Stimulated activated memory B cell treated with anti-CD40 and anti-IgM and Interleukin-4, amounts not matched to agents 10 μg/mL and 1 μg/mL and 100 μg/mL, for 72 hours (primary cell): ENCODE measurements at regions not wholly inside any gene's neighbourhood (a gene's known extent, or its start where the extent isn't known, plus 50 kb on each side); places are given as distances from the start of the nearest gene placed in this dataset.

Experiments used
- ATAC-seq: fragments of 150-1000 bp; cut with Tn5 transposase; 2 replicates; pipeline ENCODE4 v1.10.0; 2021
- H3K27ac Mint-ChIP-seq: one replicate; pipeline ENCODE4 v1.8.0; 2022; ENCODE audit warnings: mild to moderate bottlenecking, mixed read lengths
- H3K27me3 Mint-ChIP-seq: one replicate; pipeline ENCODE4 v1.8.0; 2022; ENCODE audit warnings: mixed read lengths
- H3K36me3 Mint-ChIP-seq: one replicate; pipeline ENCODE4 v1.8.0; 2022; ENCODE audit warnings: mixed read lengths
- H3K4me1 Mint-ChIP-seq: one replicate; pipeline ENCODE4 v1.8.0; 2022; ENCODE audit warnings: mixed read lengths
- H3K4me3 Mint-ChIP-seq: one replicate; pipeline ENCODE4 v1.8.0; 2022; ENCODE audit warnings: mild to moderate bottlenecking, moderate library complexity, mixed read lengths
- H3K9me3 Mint-ChIP-seq: one replicate; pipeline ENCODE4 v1.8.0; 2022; ENCODE audit warnings: mixed read lengths

- H3K36me3 Mint-ChIP-seq = peaks cover 7% of the 10 kb centered on the region
- H3K27me3 Mint-ChIP-seq = peaks cover 25% of the 10 kb centered on the region
- no peaks in the 10 kb centered on the region for H3K4me1 Mint-ChIP-seq
- ATAC-seq = no peak
- H3K4me3 Mint-ChIP-seq = no peak overlapping the region
- no peak overlapping the region for H3K27ac Mint-ChIP-seq
- H3K9me3 Mint-ChIP-seq = no peaks in the 10 kb centered on the region
Observed at GRCh38 chr9:117775591-117775990, 71.4 kb downstream of the TLR4 start.

DNA sequence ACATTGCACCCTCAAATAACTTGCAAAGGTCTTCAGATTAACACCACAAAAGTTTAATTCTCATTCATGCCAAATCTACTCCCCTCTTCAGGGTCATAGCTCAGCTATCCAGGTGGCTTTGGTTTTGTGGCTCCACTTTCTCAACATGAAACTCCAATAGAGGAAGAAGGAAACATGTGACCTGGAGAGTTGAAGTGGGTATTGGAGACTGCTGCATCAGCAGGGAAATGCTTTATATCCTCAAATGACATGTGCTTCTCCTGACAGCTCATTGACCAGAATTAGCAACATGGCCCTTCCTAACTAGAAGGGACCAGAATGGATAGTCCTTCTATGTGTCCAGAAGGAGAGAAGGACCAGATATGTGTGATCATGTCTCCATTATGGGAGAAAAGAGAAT is 73.6 kb downstream of the TLR4 start:
- no peak overlapping the region for H3K4me3 Mint-ChIP-seq
- H3K4me1 Mint-ChIP-seq = no peaks in the 10 kb centered on the region
- H3K27ac Mint-ChIP-seq = no peak overlapping the region
- ATAC-seq = peak; percentile 71
- no peaks in the 10 kb centered on the region for H3K9me3 Mint-ChIP-seq
- H3K27me3 Mint-ChIP-seq = peaks cover 19% of the 10 kb centered on the region
- H3K36me3 Mint-ChIP-seq = peaks cover 7% of the 10 kb centered on the region

DNA sequence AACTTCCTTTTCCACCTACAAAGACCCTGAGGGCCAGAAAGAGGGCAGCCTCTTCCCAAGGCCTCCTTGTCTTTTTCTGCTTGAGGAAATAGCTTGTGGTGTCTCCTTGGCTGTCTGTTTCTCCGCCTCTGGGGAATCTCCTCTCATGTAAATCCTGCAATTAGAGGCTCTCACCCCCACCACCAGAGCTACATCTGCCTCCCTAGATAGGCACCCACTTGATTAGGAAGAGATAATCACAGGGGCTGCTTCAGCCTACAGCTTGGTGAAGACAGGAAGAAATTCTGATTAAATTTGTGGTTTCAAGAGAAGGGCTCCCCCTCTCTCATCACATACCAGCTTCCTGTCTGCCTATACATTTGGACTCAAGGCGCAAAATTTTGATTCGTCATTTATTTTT is 75.6 kb downstream of the TLR4 start:
- H3K36me3 Mint-ChIP-seq = no peaks in the 10 kb centered on the region
- no peaks in the 10 kb centered on the region for H3K4me1 Mint-ChIP-seq
- H3K27ac Mint-ChIP-seq = no peak overlapping the region
- H3K4me3 Mint-ChIP-seq = no peak overlapping the region
- peaks cover 1% of the 10 kb centered on the region for H3K27me3 Mint-ChIP-seq
- no peak for ATAC-seq
- no peaks in the 10 kb centered on the region for H3K9me3 Mint-ChIP-seq

DNA sequence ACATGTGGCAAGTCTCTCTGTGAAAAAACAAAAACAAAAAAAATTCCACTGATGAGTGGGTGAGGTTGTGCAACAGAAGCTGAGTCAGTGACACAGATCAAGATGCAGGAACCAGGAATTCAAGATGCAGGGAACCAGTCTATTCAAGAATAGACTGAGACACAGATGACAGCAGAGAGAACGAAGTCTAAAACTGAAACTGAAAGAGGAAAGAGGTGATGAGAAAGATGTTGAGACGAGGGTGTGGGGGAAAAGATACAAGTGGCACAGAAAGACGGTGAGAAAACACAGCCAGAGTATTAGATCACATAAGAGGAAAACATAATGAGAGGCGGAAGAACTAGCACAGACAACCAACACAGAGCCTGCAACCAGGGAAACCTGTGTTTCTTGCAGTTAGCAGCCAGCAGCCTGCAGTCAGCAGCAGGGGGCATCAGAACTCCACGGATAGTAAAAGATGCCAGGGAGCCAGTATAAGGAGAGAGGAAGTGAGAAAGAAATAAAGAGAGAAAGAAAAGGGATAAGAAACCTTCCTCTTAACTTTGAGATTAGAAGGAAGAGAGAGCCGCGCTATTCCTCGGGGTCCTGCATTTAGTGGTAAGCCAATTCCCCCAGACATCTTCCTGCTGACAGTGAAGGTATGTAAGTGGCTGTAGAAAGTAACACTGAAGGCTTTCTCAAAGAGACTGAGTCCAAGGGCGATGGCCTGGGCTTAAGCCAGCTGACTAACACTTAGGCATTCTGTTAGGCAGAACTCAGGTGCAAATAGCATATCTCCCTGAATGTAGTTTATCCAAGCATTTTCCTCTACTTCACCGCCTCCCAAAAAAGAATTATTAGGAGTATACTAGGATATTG is 79.0 kb downstream of the TLR4 start:
- ATAC-seq = peak; percentile 88
- Mint-ChIP-seq H3K4me1 (no peaks in the 10 kb centered on the region), H3K4me3 (no peak overlapping the region), H3K27me3 (no peaks in the 10 kb centered on the region), H3K36me3 (no peaks in the 10 kb centered on the region), H3K27ac (no peak overlapping the region), H3K9me3 (no peaks in the 10 kb centered on the region)

GRCh38 chr9:117783828-117784227 is 79.6 kb downstream of the TLR4 start:
- H3K9me3 Mint-ChIP-seq = no peaks in the 10 kb centered on the region
- peak; percentile 86 for ATAC-seq

DNA sequence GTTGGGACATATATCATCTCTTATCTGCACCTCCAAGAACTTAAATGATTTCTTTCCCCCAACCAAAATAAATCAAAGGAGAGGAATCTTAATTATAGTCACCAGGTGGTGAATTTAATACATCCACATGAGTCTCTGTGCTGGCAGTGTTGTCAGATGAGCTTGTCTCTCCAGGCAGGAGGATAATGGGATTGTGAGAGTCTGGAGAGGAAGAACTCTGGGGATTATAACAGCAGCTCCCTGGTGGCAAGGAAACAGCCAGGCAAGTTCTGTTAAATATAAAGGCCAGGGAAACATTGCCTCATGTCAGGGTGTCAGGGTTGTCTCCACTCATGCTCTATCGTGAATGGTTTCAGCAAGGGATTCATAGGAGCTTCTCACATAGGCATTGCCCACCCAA is 80.8 kb downstream of the TLR4 start:
- Mint-ChIP-seq H3K27ac (no peak overlapping the region), H3K9me3 (no peaks in the 10 kb centered on the region), H3K4me1 (no peaks in the 10 kb centered on the region), H3K27me3 (no peaks in the 10 kb centered on the region), H3K36me3 (no peaks in the 10 kb centered on the region), H3K4me3 (no peak overlapping the region)
- ATAC-seq = no peak

More at GRCh38 chr9:117783828-117784227, 79.6 kb downstream of the TLR4 start:
- Mint-ChIP-seq H3K36me3 (no peaks in the 10 kb centered on the region), H3K4me3 (no peak overlapping the region), H3K27me3 (no peaks in the 10 kb centered on the region), H3K4me1 (no peaks in the 10 kb centered on the region), H3K27ac (no peak overlapping the region)

- Mint-ChIP-seq H3K4me3 (no peak overlapping the region), H3K27ac (no peak overlapping the region), H3K36me3 (no peaks in the 10 kb centered on the region), H3K4me1 (no peaks in the 10 kb centered on the region), H3K9me3 (no peaks in the 10 kb centered on the region), H3K27me3 (no peaks in the 10 kb centered on the region)
- no peak for ATAC-seq
Observed at GRCh38 chr9:117787746-117788145, 83.5 kb downstream of the TLR4 start.

GRCh38 chr9:117795271-117795670 is 91.1 kb downstream of the TLR4 start:
- Mint-ChIP-seq H3K4me3 (no peak overlapping the region), H3K9me3 (no peaks in the 10 kb centered on the region), H3K27me3 (no peaks in the 10 kb centered on the region), H3K36me3 (no peaks in the 10 kb centered on the region), H3K27ac (no peak overlapping the region), H3K4me1 (no peaks in the 10 kb centered on the region)
- no peak for ATAC-seq

GRCh38 chr9:117796681-117797080 is 92.5 kb downstream of the TLR4 start:
- H3K4me3 Mint-ChIP-seq = no peak overlapping the region
- ATAC-seq = no peak
- no peaks in the 10 kb centered on the region for H3K4me1 Mint-ChIP-seq
- H3K27ac Mint-ChIP-seq = no peak overlapping the region
- H3K9me3 Mint-ChIP-seq = no peaks in the 10 kb centered on the region
- no peaks in the 10 kb centered on the region for H3K27me3 Mint-ChIP-seq
- no peaks in the 10 kb centered on the region for H3K36me3 Mint-ChIP-seq

- H3K36me3 Mint-ChIP-seq = no peaks in the 10 kb centered on the region
- no peak overlapping the region for H3K27ac Mint-ChIP-seq
- H3K4me1 Mint-ChIP-seq = no peaks in the 10 kb centered on the region
- H3K9me3 Mint-ChIP-seq = no peaks in the 10 kb centered on the region
- no peak overlapping the region for H3K4me3 Mint-ChIP-seq
- H3K27me3 Mint-ChIP-seq = peaks cover 14% of the 10 kb centered on the region
- no peak for ATAC-seq
Observed at GRCh38 chr9:117800389-117800788, 96.2 kb downstream of the TLR4 start.

- ATAC-seq = peak; percentile 16
- no peak overlapping the region for H3K27ac Mint-ChIP-seq
- H3K36me3 Mint-ChIP-seq = no peaks in the 10 kb centered on the region
- no peak overlapping the region for H3K4me3 Mint-ChIP-seq
- H3K4me1 Mint-ChIP-seq = peaks cover 6% of the 10 kb centered on the region
- H3K9me3 Mint-ChIP-seq = peaks cover 5% of the 10 kb centered on the region
- peaks cover 70% of the 10 kb centered on the region for H3K27me3 Mint-ChIP-seq
Observed at GRCh38 chr9:117809751-117810150, 105.5 kb downstream of the TLR4 start.

- Mint-ChIP-seq H3K4me1 (peaks cover 26% of the 10 kb centered on the region), H3K27me3 (peaks cover 28% of the 10 kb centered on the region), H3K27ac (peak overlapping the region; percentile 38), H3K9me3 (no peaks in the 10 kb centered on the region), H3K4me3 (peak overlapping the region; percentile 40), H3K36me3 (no peaks in the 10 kb centered on the region)
- peak; percentile 91 for ATAC-seq
Observed at GRCh38 chr9:117815315-117815714, 111.1 kb downstream of the TLR4 start.

DNA sequence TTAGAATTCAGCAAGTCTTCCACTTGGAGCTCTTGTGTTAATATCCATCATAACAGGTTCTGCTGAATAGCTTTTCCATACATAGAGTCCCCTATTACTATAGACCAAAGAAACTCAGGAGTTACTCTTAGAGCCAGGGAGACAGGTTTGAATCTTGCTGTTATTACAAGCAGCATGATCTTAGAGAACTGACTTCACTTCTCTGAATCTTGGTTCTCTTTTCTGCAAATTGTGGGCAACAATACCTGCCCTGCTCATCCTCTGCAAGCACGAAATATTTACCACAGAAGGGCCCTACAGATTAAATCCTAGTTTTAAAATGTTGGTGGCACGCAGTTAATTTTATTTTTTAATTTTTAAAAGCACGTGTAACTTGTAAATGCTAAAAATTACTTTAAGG is 111.7 kb downstream of the TLR4 start:
- Mint-ChIP-seq H3K9me3 (no peaks in the 10 kb centered on the region), H3K27me3 (peaks cover 28% of the 10 kb centered on the region), H3K27ac (peak overlapping the region; percentile 38), H3K4me1 (peaks cover 26% of the 10 kb centered on the region), H3K36me3 (no peaks in the 10 kb centered on the region), H3K4me3 (peak overlapping the region; percentile 40)
- ATAC-seq = peak; percentile 76

GRCh38 chr9:117821954-117822353 is 117.8 kb downstream of the TLR4 start:
- H3K4me3 Mint-ChIP-seq = no peak overlapping the region
- no peak overlapping the region for H3K27ac Mint-ChIP-seq
- no peaks in the 10 kb centered on the region for H3K9me3 Mint-ChIP-seq
- peaks cover 23% of the 10 kb centered on the region for H3K27me3 Mint-ChIP-seq
- no peak for ATAC-seq
- peaks cover 31% of the 10 kb centered on the region for H3K4me1 Mint-ChIP-seq
- no peaks in the 10 kb centered on the region for H3K36me3 Mint-ChIP-seq

DNA sequence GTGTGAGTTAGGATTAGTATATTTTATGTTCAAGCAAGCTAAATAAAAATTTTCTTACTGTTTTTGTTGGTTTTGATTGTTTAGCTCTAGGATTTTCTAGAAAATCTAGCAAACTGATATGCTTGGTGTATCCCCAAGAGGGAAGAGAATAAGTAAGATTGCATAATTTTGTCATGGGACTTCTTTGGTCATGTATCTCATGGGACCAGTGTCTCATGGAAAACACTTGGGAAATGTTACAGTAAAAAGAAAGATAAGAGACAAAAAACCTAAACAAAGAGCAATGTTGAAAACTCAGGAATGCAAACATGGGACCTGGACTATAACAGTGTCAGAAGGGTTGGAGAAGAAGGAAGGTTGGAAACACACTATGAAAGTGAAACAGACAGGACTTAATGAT is 119.4 kb downstream of the TLR4 start:
- Mint-ChIP-seq H3K27me3 (peaks cover 23% of the 10 kb centered on the region), H3K4me3 (no peak overlapping the region), H3K36me3 (no peaks in the 10 kb centered on the region), H3K4me1 (peaks cover 27% of the 10 kb centered on the region), H3K9me3 (no peaks in the 10 kb centered on the region), H3K27ac (no peak overlapping the region)
- ATAC-seq = no peak

GRCh38 chr9:117825609-117826347 is 121.6 kb downstream of the TLR4 start:
- Mint-ChIP-seq H3K27ac (peak overlapping the region; percentile 15), H3K4me3 (peak overlapping the region; percentile 10), H3K9me3 (no peaks in the 10 kb centered on the region), H3K27me3 (peaks cover 11% of the 10 kb centered on the region), H3K36me3 (no peaks in the 10 kb centered on the region), H3K4me1 (peaks cover 27% of the 10 kb centered on the region)
- peak; percentile 98 for ATAC-seq
